NCI-H524 (cell line): ENCODE measurements at regions not wholly inside any gene's neighbourhood (a gene's known extent, or its start where the extent isn't known, plus 50 kb on each side); places are given as distances from the start of the nearest gene placed in this dataset.
"Not testable (repeated sequence)": the region's sequence is repeated elsewhere in the genome, so short reads cannot be mapped to it uniquely, and the experiment has no call there.

Experiments
- DNase-seq, 2 experiments: peaks; one replicate each; lab custom pipeline; 2025; lab: John Stamatoyannopoulos, UW

GRCh38 chr10:61047081-61047480 is 103.1 kb upstream of the RHOBTB1 start:
- DNase-seq, result peak in 1 of 2 experiments; percentile 1

GRCh38 chr10:61045480-61045879 is 101.5 kb upstream of the RHOBTB1 start:
- DNase-seq, result not testable (repeated sequence)

- DNase-seq, result no peak
Observed at GRCh38 chr10:61042533-61042932, 98.5 kb upstream of the RHOBTB1 start.

- no peak for DNase-seq
Observed at GRCh38 chr10:61040399-61041016, 96.5 kb upstream of the RHOBTB1 start.

- no peak for DNase-seq
Observed at GRCh38 chr10:61039868-61040267, 95.9 kb upstream of the RHOBTB1 start.

- DNase-seq, result not testable (repeated sequence)
Observed at GRCh38 chr10:61037261-61037830, 93.4 kb upstream of the RHOBTB1 start.

- not testable (repeated sequence) for DNase-seq
Observed at GRCh38 chr10:61036148-61036547, 92.2 kb upstream of the RHOBTB1 start.

GRCh38 chr10:61031341-61031740 is 87.4 kb upstream of the RHOBTB1 start:
- DNase-seq, result no peak

- no peak for DNase-seq
Observed at GRCh38 chr10:61029411-61029810, 85.4 kb upstream of the RHOBTB1 start.

- no peak for DNase-seq
Observed at GRCh38 chr10:61028861-61029361, 84.9 kb upstream of the RHOBTB1 start.

GRCh38 chr10:61024856-61025201 is 80.8 kb upstream of the RHOBTB1 start:
- peak in 1 of 2 experiments; percentile 1 for DNase-seq

- DNase-seq, result no peak
Observed at GRCh38 chr10:61024151-61024855, 80.3 kb upstream of the RHOBTB1 start.

- no peak for DNase-seq
Observed at GRCh38 chr10:61023053-61023452, 79.1 kb upstream of the RHOBTB1 start.

- DNase-seq, result no peak
Observed at GRCh38 chr10:61021926-61022325, 77.9 kb upstream of the RHOBTB1 start.

- no peak for DNase-seq
Observed at GRCh38 chr10:61020420-61021158, 76.6 kb upstream of the RHOBTB1 start.

- no peak for DNase-seq
Observed at GRCh38 chr10:61018146-61018545, 74.2 kb upstream of the RHOBTB1 start.

- DNase-seq, result no peak
Observed at GRCh38 chr10:61016630-61017029, 72.6 kb upstream of the RHOBTB1 start.

GRCh38 chr10:61016007-61016406 is 72.0 kb upstream of the RHOBTB1 start:
- no peak for DNase-seq

GRCh38 chr10:61010863-61011262 is 66.9 kb upstream of the RHOBTB1 start:
- no peak for DNase-seq

GRCh38 chr10:61003069-61003468 is 59.1 kb upstream of the RHOBTB1 start:
- not testable (repeated sequence) for DNase-seq

- DNase-seq, result no peak
Observed at GRCh38 chr10:61001731-61002122, 57.7 kb upstream of the RHOBTB1 start.
